HG03039 (cell line): ENCODE measurements at regions not wholly inside any gene's neighbourhood (a gene's known extent, or its start where the extent isn't known, plus 50 kb on each side); places are given as distances from the start of the nearest gene placed in this dataset.

Experiments
- ATAC-seq: cut with Tn5 transposase; IDR thresholded peaks from one replicate; pipeline ENCODE4 v1.9.1; 2021; ENCODE audit warnings: mild to moderate bottlenecking, moderate library complexity; ENCODE audit not compliant: unreplicated experiment

GRCh38 chr7:52287698-52288097, 747.7 kb upstream of the POM121L12 start:
- no peak for ATAC-seq

- ATAC-seq, result no peak
Observed at GRCh38 chr7:52285689-52286088, 749.7 kb upstream of the POM121L12 start.

DNA sequence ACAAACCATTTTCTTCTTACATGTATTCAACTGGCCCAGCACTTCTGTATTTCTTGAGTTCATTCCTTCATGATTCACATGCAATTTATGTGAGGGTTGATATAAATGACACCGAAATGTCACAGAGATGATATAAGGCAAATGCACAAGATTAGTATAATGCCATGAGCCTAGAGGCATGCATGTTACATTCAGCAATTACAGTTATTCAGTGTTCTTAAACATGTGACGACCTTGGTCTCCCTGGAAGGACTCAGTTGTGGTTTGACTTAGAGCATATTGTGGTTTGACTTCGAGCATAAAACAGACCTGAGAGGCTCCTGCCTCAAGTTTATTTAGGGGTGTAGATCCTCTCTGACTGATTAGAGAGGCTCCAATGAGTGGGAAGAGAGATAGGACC, 752.1 kb upstream of the POM121L12 start:
- ATAC-seq, result no peak

DNA sequence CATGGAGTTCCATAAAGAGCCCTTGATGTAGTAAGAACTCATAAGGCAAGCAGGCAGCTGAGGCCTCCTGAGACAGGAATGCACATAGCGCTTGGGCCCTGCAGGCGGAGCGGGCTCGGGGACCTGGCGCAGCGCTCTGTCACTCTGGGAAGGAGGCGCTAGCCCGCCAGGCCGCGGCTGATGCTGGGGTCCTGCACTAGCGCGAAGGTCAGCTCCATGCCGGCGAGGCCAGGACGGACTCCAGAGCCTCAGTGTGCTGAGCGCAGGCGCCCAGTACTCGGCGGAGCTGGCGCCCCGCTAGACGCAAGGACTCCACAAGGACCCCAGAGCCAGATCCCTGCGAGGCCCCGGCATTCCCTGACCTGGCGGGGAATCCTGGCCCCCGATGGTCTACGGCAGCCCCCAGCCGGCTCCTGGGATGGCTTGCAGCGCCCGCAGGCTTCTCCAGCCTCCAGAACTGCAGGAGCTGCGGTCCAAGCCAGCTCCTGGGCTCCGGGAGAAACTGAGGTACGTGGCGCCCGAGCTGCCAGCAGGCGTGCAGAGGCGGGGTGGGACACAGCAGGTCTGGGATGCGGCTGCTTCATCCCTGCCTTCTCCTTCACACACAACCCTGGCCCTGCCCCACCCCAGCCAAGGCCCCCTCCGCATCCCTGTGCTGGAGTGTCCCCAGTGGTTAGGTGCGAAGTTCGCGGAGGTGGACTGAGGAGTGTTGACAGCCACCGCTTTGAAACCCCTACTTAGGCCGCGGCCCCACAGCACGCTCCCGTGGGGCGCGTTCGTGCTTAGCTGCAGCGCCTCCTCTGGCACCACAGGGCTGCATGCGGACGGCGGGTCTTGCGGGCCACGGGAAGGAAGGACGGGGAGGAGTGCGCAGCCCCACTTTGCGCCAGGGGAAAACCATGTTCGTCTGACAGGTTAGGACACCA, 761.5 kb upstream of the POM121L12 start:
- no peak for ATAC-seq

GRCh38 chr7:52271703-52272102, 763.7 kb upstream of the POM121L12 start:
- ATAC-seq, result no peak

DNA sequence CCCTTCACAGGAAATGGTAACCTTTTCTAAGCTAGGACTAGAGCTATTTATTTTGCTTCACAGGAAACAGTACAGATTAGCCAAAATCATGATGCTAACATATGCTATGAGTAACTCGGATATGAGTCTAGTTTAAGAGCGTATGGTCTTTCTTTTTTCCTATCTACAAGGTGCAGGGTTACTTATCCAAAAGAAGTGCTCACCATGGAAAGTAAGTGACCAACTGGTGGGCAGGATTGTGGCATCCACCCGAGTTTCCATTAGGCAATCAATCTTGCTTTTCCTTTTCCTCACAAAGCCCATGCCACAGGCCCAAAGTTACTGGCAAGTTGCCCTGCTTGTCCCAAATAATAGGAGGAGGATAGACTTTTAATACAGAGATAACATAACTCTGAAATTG, 765.1 kb upstream of the POM121L12 start:
- ATAC-seq, result no peak

DNA sequence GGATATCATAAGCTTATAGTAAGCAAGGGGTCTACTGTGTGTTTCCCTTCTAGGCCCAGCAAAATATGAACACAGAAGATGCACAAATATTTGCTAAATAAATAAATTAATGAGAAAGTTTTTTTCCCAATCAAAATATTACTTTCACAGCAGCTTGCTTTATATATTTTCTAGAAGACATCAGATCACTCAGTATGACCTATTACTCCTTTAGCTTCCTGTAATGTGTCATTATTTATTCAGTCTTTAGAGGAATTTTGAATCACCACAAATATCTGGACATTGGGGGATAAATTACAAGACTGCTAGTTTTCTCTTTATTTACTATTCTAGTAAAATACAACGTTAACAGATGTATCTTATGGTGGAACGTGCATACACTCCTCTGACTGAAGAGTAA, 765.8 kb upstream of the POM121L12 start:
- ATAC-seq, result no peak

- ATAC-seq, result no peak
Observed at GRCh38 chr7:52261057-52261456, 774.4 kb upstream of the POM121L12 start.

DNA sequence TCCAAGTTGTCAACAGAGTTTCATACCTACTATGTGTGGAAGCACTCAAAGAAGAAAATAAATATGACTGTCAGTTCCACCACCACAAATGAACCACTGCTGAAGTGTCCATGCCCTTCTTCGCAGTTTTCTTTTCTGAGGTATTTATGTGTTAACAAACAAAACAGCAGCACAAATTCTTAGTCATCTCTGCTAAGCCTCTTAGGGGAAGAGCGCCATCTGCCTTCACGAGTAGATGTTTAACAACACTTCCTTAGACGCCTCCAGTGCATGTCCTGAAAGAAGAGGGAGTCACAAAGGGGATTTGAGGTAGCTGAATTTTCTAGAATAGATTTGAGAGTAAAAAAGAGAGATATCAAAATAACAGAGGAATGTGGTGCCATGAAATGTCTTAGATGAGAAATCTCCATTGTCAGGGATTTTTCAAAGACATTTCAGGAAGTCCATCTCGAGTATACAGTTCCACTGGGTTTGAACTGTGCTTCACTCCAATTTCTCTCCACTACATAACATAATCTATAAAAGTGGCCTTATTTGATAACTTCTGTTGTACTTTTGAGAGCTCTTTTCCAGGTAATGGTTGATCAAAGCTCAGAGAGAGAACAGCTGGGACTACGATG, 775.3 kb upstream of the POM121L12 start:
- no peak for ATAC-seq

DNA sequence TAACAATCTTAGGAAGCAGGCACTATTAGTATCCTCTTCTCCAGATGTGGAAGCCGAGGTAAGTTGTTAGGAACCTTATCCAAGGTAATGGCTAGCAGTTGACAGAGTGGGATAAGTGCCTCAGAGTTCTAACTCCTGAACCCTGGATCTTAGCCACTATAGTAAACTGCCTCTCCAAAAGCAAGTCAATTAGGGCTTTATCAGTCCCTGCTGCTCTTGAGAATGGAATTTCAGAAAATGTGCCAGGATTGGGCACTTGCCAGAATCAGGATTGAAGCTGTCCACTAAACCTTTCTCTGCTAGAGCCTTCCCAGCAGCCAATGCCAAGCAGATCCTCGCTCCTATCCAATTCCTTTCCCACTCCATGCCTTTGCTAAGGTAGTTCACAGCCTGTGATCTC, 777.5 kb upstream of the POM121L12 start:
- ATAC-seq, result no peak

GRCh38 chr7:52254396-52255010, 780.9 kb upstream of the POM121L12 start:
- no peak for ATAC-seq

DNA sequence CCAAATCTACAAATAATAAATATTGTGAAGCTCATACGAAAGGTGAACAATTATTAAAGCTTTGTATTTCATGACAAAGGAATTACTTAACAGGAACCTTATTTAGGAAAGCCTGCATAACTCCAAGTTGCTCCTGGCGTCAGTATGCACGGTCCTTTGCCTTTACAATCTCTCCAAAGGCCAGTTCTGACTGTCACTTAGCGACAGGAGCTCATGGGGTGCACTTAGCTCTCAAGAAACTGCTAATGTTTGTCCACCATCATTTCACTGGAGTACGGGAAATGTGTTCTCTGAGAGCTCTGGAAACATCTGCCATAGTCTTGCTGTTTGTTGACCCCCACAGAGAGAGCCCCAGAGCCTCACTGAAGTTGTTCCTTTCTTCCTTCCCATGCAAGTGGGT, 781.5 kb upstream of the POM121L12 start:
- no peak for ATAC-seq

GRCh38 chr7:52249741-52250140, 785.7 kb upstream of the POM121L12 start:
- ATAC-seq, result no peak

DNA sequence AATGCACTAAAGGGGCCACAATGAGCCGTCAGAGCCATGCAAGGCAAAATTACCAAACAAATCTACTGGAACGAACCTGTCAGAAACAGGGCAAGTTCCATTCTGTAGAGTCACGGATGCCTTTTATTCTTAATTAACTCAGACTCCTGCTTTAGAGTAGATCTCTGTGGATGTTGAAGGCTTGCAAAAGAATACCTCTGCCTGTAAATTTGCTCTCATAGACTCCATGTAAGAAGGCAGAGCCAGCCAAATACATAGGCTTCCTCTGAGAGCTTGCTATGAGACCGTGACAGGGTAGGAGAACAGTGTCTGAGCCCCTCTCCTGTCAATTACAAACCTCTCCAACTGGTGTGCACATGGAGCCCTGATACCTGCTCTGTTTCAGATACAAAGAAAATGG, 787.9 kb upstream of the POM121L12 start:
- ATAC-seq, result no peak

- ATAC-seq, result no peak
Observed at GRCh38 chr7:52243685-52244084, 791.7 kb upstream of the POM121L12 start.

GRCh38 chr7:52233248-52233647, 802.2 kb upstream of the POM121L12 start:
- no peak for ATAC-seq

DNA sequence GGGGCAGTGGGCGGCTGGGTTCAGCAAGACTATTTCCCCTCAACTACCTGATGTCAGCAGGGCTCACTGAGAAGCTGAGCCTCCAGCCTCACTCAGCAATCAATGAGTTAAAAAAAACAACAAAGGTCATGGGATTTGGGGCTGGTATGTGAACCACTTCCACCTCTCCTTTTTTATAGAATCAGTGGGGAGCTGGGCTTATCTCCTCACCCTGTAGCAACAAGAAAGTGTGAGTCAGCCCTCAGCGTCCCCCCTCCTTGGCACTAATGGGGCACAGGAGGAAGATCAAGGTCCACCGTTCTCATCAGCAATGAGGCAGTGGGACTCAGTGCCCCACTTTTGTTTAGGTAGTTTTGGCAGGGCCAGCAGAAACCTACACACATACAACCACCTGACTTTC, 823.5 kb upstream of the POM121L12 start:
- no peak for ATAC-seq

GRCh38 chr7:52209614-52210013, 825.8 kb upstream of the POM121L12 start:
- ATAC-seq, result no peak

GRCh38 chr7:52197221-52197620, 838.2 kb upstream of the POM121L12 start:
- no peak for ATAC-seq

DNA sequence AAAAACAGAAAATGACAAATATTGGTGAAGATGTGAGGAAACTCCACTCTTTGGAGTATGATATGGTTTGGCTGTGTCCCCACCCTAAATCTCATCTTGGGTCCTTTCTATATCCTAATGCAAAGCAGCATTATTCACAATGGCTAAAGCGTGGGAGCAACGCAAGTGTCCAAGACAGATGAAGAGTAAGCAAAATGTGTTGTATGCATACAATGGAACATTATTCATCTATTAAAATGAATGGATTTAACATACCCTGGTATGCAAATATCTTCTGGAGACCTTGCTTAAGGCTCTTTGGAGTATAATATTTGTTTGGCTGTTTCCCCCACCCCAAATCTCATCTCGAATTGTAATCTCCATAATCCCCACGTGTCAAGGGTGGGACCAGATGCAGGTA, 839.8 kb upstream of the POM121L12 start:
- ATAC-seq, result no peak

DNA sequence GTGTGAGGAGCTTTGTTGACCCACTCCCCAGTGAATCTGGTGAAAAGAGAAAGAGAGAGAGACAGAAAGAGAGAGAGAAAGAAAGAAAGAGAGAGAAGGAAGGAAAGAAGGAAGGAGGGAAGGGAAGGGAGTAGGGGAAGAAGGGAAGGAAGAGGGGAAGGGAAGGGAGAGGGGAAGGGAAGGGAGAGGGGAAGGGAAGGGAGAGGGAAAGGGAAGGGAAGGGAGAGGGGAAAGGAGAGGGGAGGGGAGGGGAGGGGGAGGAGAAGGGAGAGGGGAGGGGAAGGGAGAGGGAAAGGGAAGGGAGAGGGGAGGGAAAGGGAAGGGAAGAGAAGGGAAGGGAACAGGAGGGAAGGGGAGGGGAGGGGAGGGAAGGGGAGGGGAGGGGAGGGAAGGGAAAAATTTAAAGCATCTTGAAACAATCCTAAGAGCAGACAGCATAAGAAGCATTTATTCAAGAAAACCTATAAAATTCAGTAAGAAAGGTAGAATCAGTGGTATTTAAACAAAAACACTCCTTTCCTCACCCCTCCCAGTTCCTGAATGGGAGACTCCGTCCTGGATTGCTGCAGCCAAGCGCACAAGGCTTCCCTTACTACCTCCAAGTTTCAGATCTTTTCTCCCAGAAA, 846.2 kb upstream of the POM121L12 start:
- ATAC-seq, result no peak
